PFSK-1 (cell line): ENCODE measurements at regions not wholly inside any gene's neighbourhood (a gene's known extent, or its start where the extent isn't known, plus 50 kb on each side); places are given as distances from the start of the nearest gene placed in this dataset.

ENCODE experiments used
- FOXP2 ChIP-seq: optimal IDR thresholded peaks from 2 replicates; pipeline ENCODE3; 2011; ENCODE audit warnings: borderline replicate concordance, control low read depth, inconsistent platforms; ENCODE audit not compliant: insufficient read depth; ENCODE audit errors: extremely low read length, extremely low read depth
- POLR2AphosphoS5 ChIP-seq: IDR thresholded peaks from 2 replicates; pipeline ENCODE4 v1.6.1; 2012; ENCODE audit warnings: low read depth, mild to moderate bottlenecking, control low read depth, low read length, moderate library complexity
- REST ChIP-seq, 2 experiments: IDR thresholded peaks; 2 replicates each; pipeline versions ENCODE4 v1.6.1 to v1.8.0; 2011 to 2012; ENCODE audit warnings: low read depth in 2 of 2, low read length in 2 of 2, control low read depth in 1 of 2, inconsistent platforms in 1 of 2, mild to moderate bottlenecking in 1 of 2, moderate library complexity in 1 of 2; ENCODE audit not compliant: insufficient read depth in 1 of 2
- SIN3A ChIP-seq: IDR thresholded peaks from 2 replicates; pipeline ENCODE4 v1.6.1; 2012; ENCODE audit warnings: mild to moderate bottlenecking, low read length, moderate library complexity, borderline replicate concordance; ENCODE audit not compliant: insufficient read depth
- TAF1 ChIP-seq: IDR thresholded peaks from 2 replicates; pipeline ENCODE4 v1.6.1; 2012; ENCODE audit warnings: low read length, control low read depth, borderline replicate concordance; ENCODE audit not compliant: insufficient read depth

GRCh38 chr6:21902628-21903169, 309.1 kb downstream of the SOX4 start:
- TF ChIP-seq REST (IDR thresholded peaks at IDR 0.05; ENCODE audit: insufficient read depth in 1 of 2, low read depth in 2 of 2, low read length in 2 of 2) (no peak), TAF1 (no peak), FOXP2 (no peak), SIN3A (no peak), POLR2AphosphoS5 (no peak)

GRCh38 chr6:21905531-21905930, 312.0 kb downstream of the SOX4 start:
- TF ChIP-seq POLR2AphosphoS5 (no peak), TAF1 (no peak), SIN3A (no peak), REST (IDR thresholded peaks at IDR 0.05; ENCODE audit: insufficient read depth in 1 of 2, low read depth in 2 of 2, low read length in 2 of 2) (no peak), FOXP2 (no peak)

- TF ChIP-seq REST (IDR thresholded peaks at IDR 0.05; ENCODE audit: insufficient read depth in 1 of 2, low read depth in 2 of 2, low read length in 2 of 2), result no peak
- no peak for TF ChIP-seq TAF1
- TF ChIP-seq FOXP2, result no peak
- no peak for TF ChIP-seq POLR2AphosphoS5
- TF ChIP-seq SIN3A, result no peak
These were observed 313.3 kb downstream of the SOX4 start for GRCh38 chr6:21906826-21907225.

GRCh38 chr6:21907291-21907690, 313.7 kb downstream of the SOX4 start:
- TF ChIP-seq FOXP2 (no peak), SIN3A (no peak), TAF1 (no peak), REST (IDR thresholded peaks at IDR 0.05; ENCODE audit: insufficient read depth in 1 of 2, low read depth in 2 of 2, low read length in 2 of 2) (no peak), POLR2AphosphoS5 (no peak)

GRCh38 chr6:21908161-21908848, 314.8 kb downstream of the SOX4 start:
- TF ChIP-seq REST (IDR thresholded peaks at IDR 0.05; ENCODE audit: insufficient read depth in 1 of 2, low read depth in 2 of 2, low read length in 2 of 2) (no peak), FOXP2 (no peak), TAF1 (no peak), SIN3A (no peak), POLR2AphosphoS5 (no peak)
